Stimulated activated naive CD8-positive, alpha-beta T cell treated with anti-CD3 and anti-CD28 coated beads, Interleukin-15, Interleukin-2, amounts not matched to agents 100 U/mL and 50 U/mL, for 24 hours (primary cell): ENCODE measurements at regions not wholly inside any gene's neighbourhood (a gene's known extent, or its start where the extent isn't known, plus 50 kb on each side); places are given as distances from the start of the nearest gene placed in this dataset.
A peak's percentile ranks its signal among the peaks of the same experiment; 100 is the strongest.
"Not testable (repeated sequence)": the region's sequence is repeated elsewhere in the genome, so short reads cannot be mapped to it uniquely, and the experiment has no call there.

ENCODE experiments used
- ATAC-seq: fragments of 150-1000 bp; cut with Tn5 transposase; one replicate; pipeline ENCODE4 v1.10.0; 2021
- DNase-seq: peaks from one replicate; pipeline ENCODE4 v3.0.0; 2021

DNA sequence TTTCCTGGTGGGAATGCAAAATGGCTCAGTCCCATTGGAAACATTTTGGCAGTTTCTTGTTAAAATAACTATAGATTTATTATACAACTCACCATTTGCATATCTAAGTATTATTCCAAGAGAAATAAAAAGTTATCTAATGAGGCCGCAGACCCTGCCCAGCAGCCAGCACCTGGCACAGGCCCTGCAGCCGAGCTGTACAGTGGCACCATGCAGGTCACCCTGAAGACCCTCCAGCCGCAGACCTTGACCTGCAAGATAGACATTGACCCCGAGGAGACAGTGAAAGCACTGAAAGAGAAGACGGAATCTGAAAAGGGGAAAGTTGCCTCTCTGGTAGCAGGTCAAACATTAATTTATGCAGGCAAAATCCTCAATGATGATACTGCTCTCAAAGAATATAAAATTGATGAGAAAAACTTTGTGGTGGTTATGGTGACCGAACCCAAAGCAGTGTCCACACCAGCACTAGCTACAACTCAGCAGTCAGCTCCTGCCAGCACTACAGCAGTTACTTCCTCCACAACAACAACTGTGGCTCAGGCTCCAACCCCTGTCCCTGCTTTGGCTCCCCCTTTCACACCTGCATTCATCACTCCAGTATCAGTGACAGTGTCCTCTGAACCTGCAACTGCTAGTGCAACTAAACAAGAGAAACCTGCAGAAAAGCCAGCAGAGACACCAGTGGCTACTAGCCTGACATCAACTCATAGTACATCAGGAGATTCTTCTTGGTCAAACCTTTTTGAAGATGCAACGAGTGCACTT, 113.5 kb upstream of the SATB1 start:
- no peak for ATAC-seq
- DNase-seq: no peak

GRCh38 chr3:18533039-18533438, 107.9 kb upstream of the SATB1 start:
- no peak for ATAC-seq
- DNase-seq: no peak

- ATAC-seq (peak; percentile 94), DNase-seq (no peak)
Measured at GRCh38 chr3:18531662-18532061, 106.5 kb upstream of the SATB1 start.

GRCh38 chr3:18529631-18530030, 104.5 kb upstream of the SATB1 start:
- ATAC-seq (no peak), DNase-seq (no peak)

DNA sequence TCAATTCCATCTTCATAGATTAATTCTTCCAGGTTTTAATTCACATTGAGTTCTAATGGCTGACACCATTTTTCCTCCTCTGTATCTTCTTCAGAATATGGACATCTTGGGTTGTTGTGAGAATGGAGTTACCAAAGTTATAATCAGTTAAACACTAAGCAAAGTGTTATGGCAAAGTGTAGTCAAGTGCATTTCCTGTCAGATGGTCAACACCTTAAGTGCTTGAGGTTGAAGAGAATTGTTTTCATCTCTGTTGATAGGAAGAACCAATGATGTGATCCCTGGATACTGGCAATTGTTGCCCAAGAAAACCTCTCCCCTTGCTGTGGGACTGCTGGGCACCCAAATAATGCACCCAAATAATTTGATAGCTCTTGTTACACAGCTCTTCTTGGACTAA, 102.6 kb upstream of the SATB1 start:
- DNase-seq (no peak), ATAC-seq (no peak)

DNA sequence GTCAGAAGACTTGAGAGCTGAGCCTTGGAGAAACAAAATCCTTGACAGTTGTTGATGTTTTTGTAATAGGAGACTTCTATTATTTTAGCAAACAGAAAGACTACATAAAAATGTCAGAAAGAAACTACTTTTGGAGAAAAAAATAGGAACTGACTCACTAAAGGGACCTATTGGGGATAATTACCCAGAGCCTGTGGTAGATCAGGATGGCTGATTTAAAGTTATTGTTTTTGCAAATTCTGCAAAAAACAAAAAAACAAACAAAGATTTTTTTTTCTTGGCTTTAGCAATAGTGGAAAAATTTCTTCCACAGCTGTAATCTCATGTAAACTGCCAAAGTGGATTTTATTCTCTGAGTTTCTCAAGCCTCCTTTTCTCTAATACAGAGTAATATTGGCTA, 101.5 kb upstream of the SATB1 start:
- ATAC-seq: no peak
- DNase-seq: no peak

GRCh38 chr3:18516170-18516569, 91.0 kb upstream of the SATB1 start:
- not testable (repeated sequence) for ATAC-seq, DNase-seq

DNA sequence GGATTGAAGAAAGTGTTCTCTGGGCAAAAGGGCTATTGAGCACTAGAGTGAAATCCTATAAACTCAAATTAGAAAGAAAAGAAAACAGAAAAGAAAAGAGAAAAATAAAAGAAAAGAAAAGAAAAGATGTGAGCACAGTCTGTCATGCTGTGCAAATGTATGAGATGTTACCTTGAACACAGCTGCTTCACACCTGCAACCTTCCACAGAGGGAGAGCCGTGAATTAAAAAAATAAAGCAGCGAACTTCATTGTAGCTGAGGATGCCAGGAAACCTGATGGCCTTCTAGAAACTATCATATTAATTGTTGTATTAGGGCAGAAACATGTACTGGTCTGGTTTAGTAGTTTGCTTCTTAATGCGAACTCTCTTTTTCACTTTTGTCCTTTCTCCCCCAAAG, 88.0 kb upstream of the SATB1 start:
- ATAC-seq: no peak

GRCh38 chr3:18512007-18512406, 86.9 kb upstream of the SATB1 start:
- peak; percentile 23 for ATAC-seq
- DNase-seq: no peak

More for the DNA sequence above, 88.0 kb upstream of the SATB1 start:
- no peak for DNase-seq

- DNase-seq (no peak), ATAC-seq (no peak)
Measured at GRCh38 chr3:18510947-18511346, 85.8 kb upstream of the SATB1 start.

DNA sequence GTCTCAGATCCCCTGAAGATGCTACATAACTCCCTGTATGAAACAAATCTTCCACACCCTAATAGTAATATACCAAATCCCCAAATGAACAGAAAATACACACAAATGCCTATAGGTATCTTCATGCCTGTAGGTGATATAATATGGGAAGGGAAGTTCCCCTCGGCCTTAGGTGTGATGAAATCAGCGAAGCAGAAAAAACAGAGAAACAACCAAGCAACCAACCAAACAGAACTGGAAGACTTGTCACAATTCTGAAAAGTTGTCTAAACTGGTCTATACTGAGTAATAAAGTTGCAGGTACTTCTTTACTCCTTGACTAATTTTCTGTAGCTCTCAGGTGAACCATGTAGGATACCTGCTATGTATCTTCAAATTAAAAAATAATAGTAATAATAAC, 82.2 kb upstream of the SATB1 start:
- ATAC-seq: no peak
- no peak for DNase-seq

DNA sequence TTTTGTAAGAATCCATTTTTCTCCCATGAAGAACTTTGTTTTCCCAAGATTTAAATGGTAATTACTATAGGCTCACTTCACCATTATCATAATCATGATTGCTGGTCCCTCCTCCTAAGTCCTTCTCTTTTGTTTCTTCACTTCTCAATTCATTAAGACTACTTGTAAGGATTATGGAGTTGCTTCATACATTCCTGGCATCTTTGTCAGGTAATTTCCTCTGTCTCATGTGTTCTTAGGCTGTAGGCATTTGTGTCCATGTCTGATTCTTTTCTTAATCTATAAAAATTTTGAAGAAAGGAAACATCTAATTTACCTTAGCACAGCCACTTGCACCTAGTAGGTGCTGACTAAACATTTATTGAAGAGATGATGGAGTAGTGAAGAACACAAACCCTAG, 79.9 kb upstream of the SATB1 start:
- DNase-seq: no peak

GRCh38 chr3:18501679-18502343, 76.7 kb upstream of the SATB1 start:
- DNase-seq (no peak), ATAC-seq (no peak)

More for the DNA sequence above, 79.9 kb upstream of the SATB1 start:
- ATAC-seq: no peak

DNA sequence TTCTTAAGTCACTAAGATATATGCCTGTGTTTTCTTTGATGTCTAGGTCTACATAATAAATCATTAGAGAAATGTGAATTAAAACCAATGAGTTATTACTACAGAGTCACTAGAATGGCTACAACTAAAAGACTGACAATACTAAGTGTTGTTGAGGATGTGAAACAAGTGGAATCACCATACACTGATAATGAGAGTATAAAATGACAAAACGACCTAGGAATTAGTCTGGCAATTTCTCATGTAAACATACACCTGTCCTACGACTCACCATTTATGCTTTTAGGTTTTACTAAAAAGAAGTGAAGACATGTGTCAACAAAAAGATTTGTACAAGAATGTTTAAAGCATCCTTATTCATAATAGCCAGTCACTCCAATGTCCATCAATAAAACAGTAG, 75.2 kb upstream of the SATB1 start:
- ATAC-seq: no peak

DNA sequence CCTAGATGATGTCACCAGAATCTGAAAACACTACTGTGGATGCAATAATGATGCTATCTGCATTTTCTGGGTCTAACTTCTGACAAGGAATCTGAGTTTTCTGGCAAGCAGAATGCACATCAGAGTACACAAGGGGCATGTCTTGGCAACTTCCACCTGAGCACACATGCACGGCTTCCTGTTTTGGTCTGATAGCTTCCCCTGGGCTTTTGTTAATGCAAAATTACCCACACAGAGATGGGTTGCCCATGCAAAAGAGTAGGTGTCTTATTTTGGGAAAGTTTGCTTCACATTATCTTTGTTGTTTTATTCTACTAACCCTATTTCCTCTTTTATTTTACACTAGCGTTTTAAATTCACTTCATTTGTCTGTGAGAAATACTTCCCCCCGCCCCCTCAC, 74.2 kb upstream of the SATB1 start:
- peak; percentile 63 for ATAC-seq

More for the DNA sequence above, 75.2 kb upstream of the SATB1 start:
- DNase-seq: no peak

DNA sequence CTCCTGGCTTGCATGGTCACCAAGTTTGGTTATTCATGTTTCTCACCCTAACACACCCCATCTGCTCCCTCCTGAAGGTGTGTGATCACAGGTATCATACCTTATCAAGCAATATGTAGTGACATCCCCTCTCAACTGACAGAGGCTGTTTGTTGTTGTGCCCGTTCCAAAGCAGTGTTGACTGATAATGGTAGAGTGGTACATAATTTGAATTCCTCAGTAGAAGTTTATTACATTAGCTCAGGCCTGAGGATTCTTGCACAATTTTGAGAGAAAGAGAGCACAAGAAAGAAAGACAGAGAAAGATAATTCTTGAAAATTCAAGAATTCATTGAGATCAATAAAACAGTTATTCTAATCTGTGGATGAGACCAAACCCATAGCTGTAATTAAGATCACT, 69.1 kb upstream of the SATB1 start:
- ATAC-seq (no peak), DNase-seq (no peak)

More for the DNA sequence above, 74.2 kb upstream of the SATB1 start:
- DNase-seq: peak; percentile 17

GRCh38 chr3:18489939-18490338, 64.8 kb upstream of the SATB1 start:
- DNase-seq (no peak), ATAC-seq (no peak)

- ATAC-seq: no peak
Measured at GRCh38 chr3:18483226-18483625, 58.1 kb upstream of the SATB1 start.

GRCh38 chr3:18481946-18482548, 56.9 kb upstream of the SATB1 start:
- no peak for DNase-seq

More at GRCh38 chr3:18483226-18483625, 58.1 kb upstream of the SATB1 start:
- no peak for DNase-seq

GRCh38 chr3:18477620-18478019, 52.5 kb upstream of the SATB1 start:
- no peak for ATAC-seq

More at GRCh38 chr3:18481946-18482548, 56.9 kb upstream of the SATB1 start:
- ATAC-seq: no peak

More at GRCh38 chr3:18477620-18478019, 52.5 kb upstream of the SATB1 start:
- no peak for DNase-seq
